Fibroblast of villous mesenchyme (primary cell): ENCODE measurements at regions not wholly inside any gene's neighbourhood (a gene's known extent, or its start where the extent isn't known, plus 50 kb on each side); places are given as distances from the start of the nearest gene placed in this dataset.

Source experiments
- DNase-seq: peaks from one replicate; pipeline ENCODE4 v3.0.0-alpha.2; 2010; ENCODE audit warnings: low read depth
- H3K4me3 ChIP-seq: 2 replicates; pipeline ENCODE4 v1.5.1; 2011; ENCODE audit warnings: low read depth, mild to moderate bottlenecking, low read length
- TF ChIP-seq, protein P1 (sequence below): IDR thresholded peaks from 2 replicates; pipeline ENCODE4 v1.5.1; 2012; ENCODE audit warnings: low read depth, mild to moderate bottlenecking, low read length; ENCODE audit not compliant: insufficient read depth

DNA sequence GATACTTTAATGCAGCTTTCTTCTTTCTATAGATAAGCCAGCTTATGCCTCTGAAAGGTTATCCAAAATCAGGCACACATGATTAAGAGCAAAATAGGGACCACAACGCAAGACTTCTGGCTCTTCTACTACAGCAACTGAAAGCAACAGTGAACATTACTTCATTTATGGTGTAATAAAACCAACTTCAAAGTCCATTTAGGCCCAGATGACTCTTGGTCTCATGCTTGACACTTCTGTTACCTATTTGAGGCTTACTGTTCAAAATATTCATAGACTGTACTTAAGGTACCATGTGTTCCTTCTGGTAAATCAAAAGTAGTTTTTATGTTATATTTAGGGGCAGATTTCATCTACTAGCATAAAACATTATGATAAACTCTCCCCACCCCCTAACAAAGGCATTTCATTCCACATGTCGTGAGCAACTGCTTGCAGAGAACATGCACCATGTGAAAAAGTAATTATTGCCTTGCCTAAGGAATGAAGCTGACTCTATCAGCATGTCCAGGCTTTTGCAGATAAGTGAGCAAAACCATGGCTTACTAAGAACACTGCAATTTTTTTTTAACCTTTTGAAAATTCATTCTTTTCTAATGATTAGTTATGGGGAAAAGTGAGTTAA, 154.9 kb upstream of the ITGB1 start:
- H3K4me3 ChIP-seq: no peak overlapping the region
- DNase-seq: peak; percentile 57
- TF ChIP-seq, protein P1, sequence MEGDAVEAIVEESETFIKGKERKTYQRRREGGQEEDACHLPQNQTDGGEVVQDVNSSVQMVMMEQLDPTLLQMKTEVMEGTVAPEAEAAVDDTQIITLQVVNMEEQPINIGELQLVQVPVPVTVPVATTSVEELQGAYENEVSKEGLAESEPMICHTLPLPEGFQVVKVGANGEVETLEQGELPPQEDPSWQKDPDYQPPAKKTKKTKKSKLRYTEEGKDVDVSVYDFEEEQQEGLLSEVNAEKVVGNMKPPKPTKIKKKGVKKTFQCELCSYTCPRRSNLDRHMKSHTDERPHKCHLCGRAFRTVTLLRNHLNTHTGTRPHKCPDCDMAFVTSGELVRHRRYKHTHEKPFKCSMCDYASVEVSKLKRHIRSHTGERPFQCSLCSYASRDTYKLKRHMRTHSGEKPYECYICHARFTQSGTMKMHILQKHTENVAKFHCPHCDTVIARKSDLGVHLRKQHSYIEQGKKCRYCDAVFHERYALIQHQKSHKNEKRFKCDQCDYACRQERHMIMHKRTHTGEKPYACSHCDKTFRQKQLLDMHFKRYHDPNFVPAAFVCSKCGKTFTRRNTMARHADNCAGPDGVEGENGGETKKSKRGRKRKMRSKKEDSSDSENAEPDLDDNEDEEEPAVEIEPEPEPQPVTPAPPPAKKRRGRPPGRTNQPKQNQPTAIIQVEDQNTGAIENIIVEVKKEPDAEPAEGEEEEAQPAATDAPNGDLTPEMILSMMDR: no peak

DNA sequence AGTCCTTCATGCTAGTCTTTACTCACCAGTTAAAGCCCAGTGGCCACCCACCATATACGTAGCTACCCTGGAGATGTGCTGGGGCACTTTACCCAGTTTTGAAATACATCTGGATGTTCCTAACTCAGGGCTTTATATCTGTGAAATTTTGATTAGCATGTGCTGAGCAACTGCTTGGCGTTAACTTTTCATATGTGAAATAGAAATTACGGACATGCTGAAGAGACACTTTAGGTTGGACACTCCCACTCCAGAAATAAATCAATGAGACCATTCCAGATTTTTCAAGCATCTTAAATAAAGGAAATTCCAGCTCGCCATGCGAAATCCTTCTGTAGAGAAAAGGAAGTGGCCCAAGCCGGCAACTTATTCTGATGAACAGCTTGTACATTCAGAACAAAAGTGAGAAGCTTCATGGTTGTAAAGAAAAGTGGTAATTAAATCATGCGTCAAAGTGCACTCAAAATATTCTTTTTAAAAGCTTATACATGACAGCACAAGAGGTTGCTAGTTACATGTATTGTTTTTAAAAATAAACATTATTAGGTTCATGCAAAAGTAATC, 153.5 kb upstream of the ITGB1 start:
- TF ChIP-seq, protein P1: no peak
- H3K4me3 ChIP-seq: no peak overlapping the region
- no peak for DNase-seq

DNA sequence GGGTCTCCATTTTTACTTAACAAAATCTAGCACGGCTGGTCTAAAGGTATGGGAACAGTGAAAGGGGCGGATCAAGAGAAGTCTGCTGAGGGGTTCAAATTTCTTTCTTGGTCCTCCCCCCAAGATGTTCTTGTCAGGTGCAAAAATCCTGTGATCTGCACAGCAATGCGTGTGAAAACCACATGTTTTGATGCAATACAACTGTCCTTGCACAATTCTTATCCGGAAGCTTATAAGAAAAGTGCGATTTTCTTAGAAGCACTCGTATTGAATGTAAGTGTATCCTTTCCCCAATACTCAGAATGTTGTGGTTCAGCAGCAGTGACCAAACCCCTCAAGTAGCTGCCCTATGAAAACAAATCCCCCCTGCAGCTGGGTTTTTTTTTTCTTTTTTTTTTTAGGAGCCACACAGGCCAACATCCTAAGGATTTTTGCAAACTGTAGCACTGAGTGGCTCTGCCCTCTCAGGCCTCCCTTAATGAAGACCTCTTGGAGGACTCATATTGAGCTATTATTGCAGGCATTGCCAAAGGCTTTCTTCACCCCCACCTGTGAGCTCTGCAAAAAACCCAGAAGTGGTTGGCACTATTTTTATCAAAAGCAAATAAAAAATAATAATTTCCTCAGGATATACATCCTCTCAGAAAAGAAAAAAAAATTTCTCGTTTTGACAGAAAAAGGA, 151.9 kb upstream of the ITGB1 start:
- TF ChIP-seq, protein P1: no peak
- H3K4me3 ChIP-seq: no peak overlapping the region
- no peak for DNase-seq

DNA sequence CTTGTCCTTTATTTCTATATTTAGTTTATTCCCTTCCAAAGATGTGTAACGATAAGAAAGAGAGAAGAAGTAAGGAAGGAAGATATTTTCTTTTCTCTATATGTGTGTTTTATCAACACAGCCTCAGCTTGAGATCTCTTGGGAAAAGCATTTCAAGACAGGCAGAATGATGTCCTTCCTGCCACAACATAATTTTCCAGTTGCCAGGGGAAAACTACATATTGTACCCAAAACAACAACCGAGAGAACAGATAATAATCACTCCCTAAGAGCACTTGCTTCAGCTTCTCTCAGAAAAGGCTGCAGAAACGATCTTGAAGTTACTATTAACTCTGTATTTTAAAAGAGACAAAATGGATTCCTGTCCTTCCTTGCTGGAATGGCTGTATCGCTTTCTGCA, 151.4 kb upstream of the ITGB1 start:
- no peak for DNase-seq
- TF ChIP-seq, protein P1: no peak
- no peak overlapping the region for H3K4me3 ChIP-seq

DNA sequence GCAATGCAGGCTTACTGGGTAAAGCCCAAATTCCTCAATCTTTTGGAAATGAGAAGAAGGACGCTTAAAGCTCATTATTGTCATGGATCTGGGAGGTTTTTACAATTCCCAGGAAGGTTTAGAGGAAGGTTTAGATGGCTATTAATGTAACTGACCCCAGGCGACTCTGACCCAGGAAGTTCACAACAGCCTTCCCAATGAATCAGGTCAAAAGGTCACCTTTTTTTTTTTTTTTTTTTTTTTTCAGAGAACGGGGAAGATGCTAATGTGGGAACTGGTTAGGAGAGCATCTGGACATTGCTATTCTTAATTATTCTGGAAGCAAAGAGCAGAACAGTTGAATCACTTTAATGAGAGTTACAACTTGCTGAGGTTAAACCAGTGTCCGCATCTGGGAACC, 149.9 kb upstream of the ITGB1 start:
- H3K4me3 ChIP-seq: no peak overlapping the region
- no peak for DNase-seq

DNA sequence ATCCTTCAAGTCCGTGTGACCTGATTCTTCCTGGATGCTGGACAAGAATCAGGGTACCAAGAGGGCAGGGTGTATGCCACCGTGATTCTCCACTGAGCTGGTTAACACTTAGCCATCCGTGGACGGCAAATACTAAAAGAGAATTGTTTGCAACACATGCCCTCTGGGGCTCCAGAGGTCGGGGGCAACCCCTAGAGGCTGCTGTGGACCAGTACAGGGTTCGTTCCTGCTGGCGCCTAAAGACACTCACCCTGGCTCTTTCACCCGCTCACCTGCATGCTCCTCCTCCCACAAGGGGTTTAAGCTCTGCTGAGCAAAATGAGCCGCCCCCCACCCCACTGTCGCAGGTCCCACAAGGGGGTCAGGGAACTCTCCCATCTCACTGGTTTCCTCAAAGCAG, 148.7 kb upstream of the ITGB1 start:
- DNase-seq: no peak
- no peak overlapping the region for H3K4me3 ChIP-seq
- TF ChIP-seq, protein P1: no peak

More for the DNA sequence above, 149.9 kb upstream of the ITGB1 start:
- TF ChIP-seq, protein P1: no peak
